AG08395 (cell line): ENCODE measurements at regions not wholly inside any gene's neighbourhood (a gene's known extent, or its start where the extent isn't known, plus 50 kb on each side); places are given as distances from the start of the nearest gene placed in this dataset.
A peak's percentile ranks its signal among the peaks of the same experiment; 100 is the strongest.

Experiments used
- DNase-seq: peaks from one replicate; pipeline ENCODE4 v3.0.0; 2012; ENCODE audit warnings: mixed read lengths, low spot score

- DNase-seq: peak; percentile 70
Measured at GRCh38 chr3:18295171-18295920, 129.8 kb downstream of the SATB1 start.

GRCh38 chr3:18290157-18290556, 135.0 kb downstream of the SATB1 start:
- no peak for DNase-seq

- no peak for DNase-seq
Measured at GRCh38 chr3:18288243-18288642, 136.9 kb downstream of the SATB1 start.

GRCh38 chr3:18284716-18285115, 140.4 kb downstream of the SATB1 start:
- DNase-seq: no peak

- DNase-seq: no peak
Measured at GRCh38 chr3:18283680-18284079, 141.5 kb downstream of the SATB1 start.

- no peak for DNase-seq
Measured at GRCh38 chr3:18282507-18282906, 142.6 kb downstream of the SATB1 start.

- DNase-seq: no peak
Measured at GRCh38 chr3:18279226-18279737, 145.9 kb downstream of the SATB1 start.

- no peak for DNase-seq
Measured at GRCh38 chr3:18264853-18265252, 160.3 kb downstream of the SATB1 start.

GRCh38 chr3:18264361-18264760, 160.8 kb downstream of the SATB1 start:
- DNase-seq: no peak

- DNase-seq: no peak
Measured at GRCh38 chr3:18258492-18258891, 166.6 kb downstream of the SATB1 start.

GRCh38 chr3:18252578-18252977, 172.6 kb downstream of the SATB1 start:
- DNase-seq: no peak

- no peak for DNase-seq
Measured at GRCh38 chr3:18250991-18251390, 174.1 kb downstream of the SATB1 start.

GRCh38 chr3:18249126-18249525, 176.0 kb downstream of the SATB1 start:
- DNase-seq: no peak

GRCh38 chr3:18247776-18248310, 177.3 kb downstream of the SATB1 start:
- DNase-seq: no peak

- no peak for DNase-seq
Measured at GRCh38 chr3:18247139-18247695, 177.9 kb downstream of the SATB1 start.

- no peak for DNase-seq
Measured at GRCh38 chr3:18246336-18247060, 178.6 kb downstream of the SATB1 start.

GRCh38 chr3:18245721-18246120, 179.4 kb downstream of the SATB1 start:
- DNase-seq: no peak

GRCh38 chr3:18241837-18242236, 183.3 kb downstream of the SATB1 start:
- DNase-seq: no peak

GRCh38 chr3:18239674-18240073, 185.5 kb downstream of the SATB1 start:
- no peak for DNase-seq

- no peak for DNase-seq
Measured at GRCh38 chr3:18238746-18239331, 186.3 kb downstream of the SATB1 start.

- no peak for DNase-seq
Measured at GRCh38 chr3:18238332-18238731, 186.8 kb downstream of the SATB1 start.

GRCh38 chr3:18237251-18238005, 187.7 kb downstream of the SATB1 start:
- peak; percentile 35 for DNase-seq
